BLaER1 (cell line): ENCODE measurements at regions not wholly inside any gene's neighbourhood (a gene's known extent, or its start where the extent isn't known, plus 50 kb on each side); places are given as distances from the start of the nearest gene placed in this dataset.

ENCODE experiments used
- H3K27ac ChIP-seq: shearing (Covaris generic); formaldehyde crosslinking; 2 replicates; pipeline ENCODE4 v1.8.1; 2022
- H3K27me3 ChIP-seq: shearing (Covaris generic); formaldehyde crosslinking; 2 replicates; pipeline ENCODE4 v1.8.1; 2022
- H3K36me3 ChIP-seq: shearing (Covaris generic); formaldehyde crosslinking; 2 replicates; pipeline ENCODE4 v1.8.1; 2022
- H3K4me1 ChIP-seq: shearing (Covaris generic); formaldehyde crosslinking; 2 replicates; pipeline ENCODE4 v1.8.1; 2022
- H3K4me2 ChIP-seq: shearing (Covaris generic); formaldehyde crosslinking; 2 replicates; pipeline ENCODE4 v1.8.1; 2022
- H3K4me3 ChIP-seq: shearing (Covaris generic); formaldehyde crosslinking; 2 replicates; pipeline ENCODE4 v1.8.1; 2022
- H3K9ac ChIP-seq: shearing (Covaris generic); formaldehyde crosslinking; 2 replicates; pipeline ENCODE4 v1.8.1; 2022
- H3K9me3 ChIP-seq: shearing (Covaris generic); formaldehyde crosslinking; 2 replicates; pipeline ENCODE4 v1.8.1; 2022
- H4K20me1 ChIP-seq: shearing (Covaris generic); formaldehyde crosslinking; 2 replicates; pipeline ENCODE4 v1.8.1; 2022
- Cebpa-rat ChIP-seq: shearing (Covaris generic); IDR thresholded peaks from 2 replicates; pipeline ENCODE4 v1.8.1; 2022

GRCh38 chr1:63152572-63152971 is 169.8 kb upstream of the FOXD3 start:
- H3K4me2 ChIP-seq = no peak overlapping the region
- H3K4me1 ChIP-seq = no peaks in the 10 kb centered on the region
- no peak overlapping the region for H3K27ac ChIP-seq
- no peaks in the 10 kb centered on the region for H4K20me1 ChIP-seq
- no peak overlapping the region for H3K4me3 ChIP-seq
- H3K9me3 ChIP-seq = no peaks in the 10 kb centered on the region
- no peak for TF ChIP-seq Cebpa-rat
- H3K36me3 ChIP-seq = no peaks in the 10 kb centered on the region
- H3K9ac ChIP-seq = no peak overlapping the region
- no peaks in the 10 kb centered on the region for H3K27me3 ChIP-seq

DNA sequence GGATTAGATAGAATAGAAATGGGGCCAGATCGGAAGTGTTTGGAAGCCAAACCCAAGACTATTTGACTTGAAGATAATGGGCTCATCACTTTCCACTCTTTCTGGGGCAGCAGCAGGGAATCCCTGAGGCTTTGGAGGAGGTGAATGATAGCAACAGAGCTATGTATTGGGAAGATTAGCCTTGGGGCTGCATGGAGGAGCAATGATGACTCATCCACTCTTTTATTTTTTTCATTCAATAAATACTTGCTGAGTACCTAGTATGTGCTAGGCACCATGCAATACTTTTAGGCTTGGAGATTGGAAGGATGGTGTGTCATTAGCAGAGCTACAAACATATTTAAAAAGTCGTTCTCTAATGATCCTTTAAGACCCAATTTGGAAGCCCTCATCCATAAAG is 166.9 kb upstream of the FOXD3 start:
- no peak for TF ChIP-seq Cebpa-rat
- H3K27me3 ChIP-seq = no peaks in the 10 kb centered on the region
- H3K9ac ChIP-seq = no peak overlapping the region
- no peak overlapping the region for H3K27ac ChIP-seq
- H4K20me1 ChIP-seq = no peaks in the 10 kb centered on the region
- no peaks in the 10 kb centered on the region for H3K4me1 ChIP-seq
- H3K9me3 ChIP-seq = no peaks in the 10 kb centered on the region
- no peaks in the 10 kb centered on the region for H3K36me3 ChIP-seq
- no peak overlapping the region for H3K4me2 ChIP-seq
- H3K4me3 ChIP-seq = no peak overlapping the region

DNA sequence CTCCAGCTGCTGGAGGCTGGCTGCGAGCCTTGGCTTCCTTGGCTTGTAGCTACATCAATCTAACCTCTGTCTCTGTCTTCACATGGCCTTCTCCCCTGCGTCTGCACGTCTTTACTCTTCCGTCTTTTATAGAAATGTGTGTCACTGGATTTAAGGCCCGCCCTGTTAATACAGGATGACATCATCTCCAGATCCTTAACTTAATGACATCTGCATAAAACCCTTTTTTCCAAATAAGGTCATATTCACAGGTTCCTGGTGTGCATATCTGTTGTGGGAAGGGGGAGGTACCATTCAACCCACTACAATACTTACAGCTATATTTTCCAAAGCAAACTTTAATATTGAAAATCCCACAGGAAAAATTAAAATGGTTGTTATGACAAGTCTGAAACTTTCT is 165.3 kb upstream of the FOXD3 start:
- TF ChIP-seq Cebpa-rat = no peak
- Histone ChIP-seq H3K27ac (no peak overlapping the region), H3K4me1 (no peaks in the 10 kb centered on the region), H3K4me3 (no peak overlapping the region), H3K9ac (no peak overlapping the region), H4K20me1 (no peaks in the 10 kb centered on the region), H3K4me2 (no peak overlapping the region), H3K27me3 (no peaks in the 10 kb centered on the region), H3K9me3 (no peaks in the 10 kb centered on the region), H3K36me3 (no peaks in the 10 kb centered on the region)

DNA sequence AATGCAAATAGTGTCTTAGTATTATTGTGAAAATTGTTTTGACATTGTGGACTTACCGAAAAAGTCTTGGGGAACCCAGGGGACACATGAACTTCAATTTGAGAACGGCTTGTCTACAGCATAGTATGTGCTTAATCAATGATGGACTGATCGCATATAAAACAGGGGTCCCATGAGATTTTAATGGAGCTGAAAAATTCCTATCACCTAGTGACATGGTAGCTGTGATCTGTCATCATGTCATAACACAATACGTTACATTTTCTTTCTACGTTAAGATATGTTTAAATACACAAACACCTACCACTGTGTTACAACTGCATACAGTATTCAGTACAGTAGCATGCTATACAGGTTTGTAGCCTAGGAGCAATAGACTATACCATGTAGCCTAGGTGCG is 153.3 kb upstream of the FOXD3 start:
- no peak overlapping the region for H3K9ac ChIP-seq
- no peaks in the 10 kb centered on the region for H3K27me3 ChIP-seq
- no peaks in the 10 kb centered on the region for H4K20me1 ChIP-seq
- no peaks in the 10 kb centered on the region for H3K9me3 ChIP-seq
- no peaks in the 10 kb centered on the region for H3K4me1 ChIP-seq
- no peak for TF ChIP-seq Cebpa-rat
- H3K36me3 ChIP-seq = no peaks in the 10 kb centered on the region
- no peak overlapping the region for H3K4me2 ChIP-seq
- H3K27ac ChIP-seq = no peak overlapping the region
- no peak overlapping the region for H3K4me3 ChIP-seq

DNA sequence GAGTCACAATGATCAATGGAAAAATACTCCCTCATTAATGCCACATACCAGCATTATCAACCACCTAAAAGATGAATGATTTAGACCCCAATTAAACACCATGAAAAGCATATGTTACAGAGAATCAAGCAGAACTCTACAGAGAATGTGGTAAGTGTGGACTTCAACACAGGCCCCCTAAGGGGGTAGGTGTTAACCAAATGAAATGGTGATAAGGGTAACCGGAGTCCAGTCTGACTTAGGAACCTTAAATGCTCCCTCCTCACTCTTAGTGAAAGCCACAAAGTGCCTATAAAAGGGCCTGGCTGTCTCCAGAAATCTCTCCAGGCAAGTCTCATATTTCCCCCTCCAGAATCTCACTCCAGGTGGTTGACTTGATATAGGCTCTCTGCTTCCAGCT is 149.2 kb upstream of the FOXD3 start:
- H3K27me3 ChIP-seq = no peaks in the 10 kb centered on the region
- TF ChIP-seq Cebpa-rat = no peak
- H3K4me2 ChIP-seq = no peak overlapping the region

DNA sequence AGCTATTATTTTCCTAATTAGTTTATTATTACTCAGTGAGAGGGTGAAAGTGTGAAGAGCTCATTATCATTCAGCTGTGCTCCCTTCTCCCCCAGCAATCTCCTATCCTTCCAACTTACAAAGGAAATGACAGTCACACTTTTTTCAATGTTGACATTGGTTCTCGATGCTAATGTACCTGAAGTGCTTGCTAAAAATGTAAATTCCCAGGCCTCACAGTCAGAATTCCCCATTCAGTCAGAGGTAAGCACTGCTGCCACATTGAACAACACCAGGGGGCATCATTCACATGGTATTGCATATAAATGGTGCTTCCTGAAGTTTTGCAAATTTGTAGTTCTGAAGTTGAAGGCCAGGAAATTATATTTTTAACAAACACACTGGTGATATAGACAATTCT is 132.7 kb upstream of the FOXD3 start:
- no peak overlapping the region for H3K4me2 ChIP-seq
- no peaks in the 10 kb centered on the region for H3K36me3 ChIP-seq
- no peak overlapping the region for H3K4me3 ChIP-seq
- no peak overlapping the region for H3K27ac ChIP-seq
- H3K4me1 ChIP-seq = no peaks in the 10 kb centered on the region
- no peaks in the 10 kb centered on the region for H3K9me3 ChIP-seq
- no peak overlapping the region for H3K9ac ChIP-seq
- H3K27me3 ChIP-seq = no peaks in the 10 kb centered on the region
- TF ChIP-seq Cebpa-rat = no peak
- H4K20me1 ChIP-seq = no peaks in the 10 kb centered on the region

More for the DNA sequence above, 149.2 kb upstream of the FOXD3 start:
- H3K9me3 ChIP-seq = peaks cover 14% of the 10 kb centered on the region
- no peaks in the 10 kb centered on the region for H3K4me1 ChIP-seq
- H3K4me3 ChIP-seq = no peak overlapping the region
- no peak overlapping the region for H3K9ac ChIP-seq
- H3K27ac ChIP-seq = no peak overlapping the region
- H4K20me1 ChIP-seq = no peaks in the 10 kb centered on the region
- H3K36me3 ChIP-seq = no peaks in the 10 kb centered on the region

GRCh38 chr1:63190171-63190570 is 132.2 kb upstream of the FOXD3 start:
- H3K4me3 ChIP-seq = no peak overlapping the region
- H3K9me3 ChIP-seq = no peaks in the 10 kb centered on the region
- H3K9ac ChIP-seq = no peak overlapping the region
- no peaks in the 10 kb centered on the region for H3K27me3 ChIP-seq
- H4K20me1 ChIP-seq = no peaks in the 10 kb centered on the region
- no peak for TF ChIP-seq Cebpa-rat
- H3K4me2 ChIP-seq = no peak overlapping the region
- H3K36me3 ChIP-seq = no peaks in the 10 kb centered on the region
- no peak overlapping the region for H3K27ac ChIP-seq
- H3K4me1 ChIP-seq = no peaks in the 10 kb centered on the region

GRCh38 chr1:63198871-63199394 is 123.4 kb upstream of the FOXD3 start:
- Histone ChIP-seq H3K4me3 (no peak overlapping the region), H3K36me3 (no peaks in the 10 kb centered on the region), H3K9me3 (no peaks in the 10 kb centered on the region), H4K20me1 (no peaks in the 10 kb centered on the region), H3K4me2 (no peak overlapping the region), H3K4me1 (no peaks in the 10 kb centered on the region), H3K27me3 (no peaks in the 10 kb centered on the region), H3K9ac (no peak overlapping the region), H3K27ac (no peak overlapping the region)
- TF ChIP-seq Cebpa-rat = no peak

GRCh38 chr1:63199706-63200335 is 122.5 kb upstream of the FOXD3 start:
- H3K27me3 ChIP-seq = no peaks in the 10 kb centered on the region
- H3K4me2 ChIP-seq = no peak overlapping the region

GRCh38 chr1:63200676-63201075 is 121.7 kb upstream of the FOXD3 start:
- no peak overlapping the region for H3K27ac ChIP-seq
- no peaks in the 10 kb centered on the region for H3K4me1 ChIP-seq
- H4K20me1 ChIP-seq = no peaks in the 10 kb centered on the region
- no peak overlapping the region for H3K4me2 ChIP-seq
- H3K9me3 ChIP-seq = no peaks in the 10 kb centered on the region
- H3K9ac ChIP-seq = no peak overlapping the region
- no peaks in the 10 kb centered on the region for H3K36me3 ChIP-seq
- no peaks in the 10 kb centered on the region for H3K27me3 ChIP-seq
- no peak for TF ChIP-seq Cebpa-rat
- H3K4me3 ChIP-seq = no peak overlapping the region

More at GRCh38 chr1:63199706-63200335, 122.5 kb upstream of the FOXD3 start:
- no peak overlapping the region for H3K9ac ChIP-seq
- no peaks in the 10 kb centered on the region for H3K4me1 ChIP-seq
- no peak for TF ChIP-seq Cebpa-rat
- H3K9me3 ChIP-seq = no peaks in the 10 kb centered on the region
- H3K4me3 ChIP-seq = no peak overlapping the region
- H4K20me1 ChIP-seq = no peaks in the 10 kb centered on the region
- no peak overlapping the region for H3K27ac ChIP-seq
- H3K36me3 ChIP-seq = no peaks in the 10 kb centered on the region

- TF ChIP-seq Cebpa-rat = no peak
- no peak overlapping the region for H3K27ac ChIP-seq
- H3K36me3 ChIP-seq = no peaks in the 10 kb centered on the region
- no peak overlapping the region for H3K4me3 ChIP-seq
- no peaks in the 10 kb centered on the region for H3K9me3 ChIP-seq
- no peak overlapping the region for H3K9ac ChIP-seq
- no peak overlapping the region for H3K4me2 ChIP-seq
- H3K27me3 ChIP-seq = no peaks in the 10 kb centered on the region
- no peaks in the 10 kb centered on the region for H4K20me1 ChIP-seq
- H3K4me1 ChIP-seq = no peaks in the 10 kb centered on the region
Observed at GRCh38 chr1:63203641-63204040, 118.7 kb upstream of the FOXD3 start.
